Activated CD8-positive, alpha-beta memory T cell treated with anti-CD3 and anti-CD28 coated beads, Interleukin-2, amount 50 U/mL, for 48 hours (primary cell): ENCODE measurements at regions not wholly inside any gene's neighbourhood (a gene's known extent, or its start where the extent isn't known, plus 50 kb on each side); places are given as distances from the start of the nearest gene placed in this dataset.
"Not testable (repeated sequence)": the region's sequence is repeated elsewhere in the genome, so short reads cannot be mapped to it uniquely, and the experiment has no call there.

Experiments
- DNase-seq: peaks from one replicate; pipeline ENCODE4 v3.0.0-alpha.2; 2020

DNA sequence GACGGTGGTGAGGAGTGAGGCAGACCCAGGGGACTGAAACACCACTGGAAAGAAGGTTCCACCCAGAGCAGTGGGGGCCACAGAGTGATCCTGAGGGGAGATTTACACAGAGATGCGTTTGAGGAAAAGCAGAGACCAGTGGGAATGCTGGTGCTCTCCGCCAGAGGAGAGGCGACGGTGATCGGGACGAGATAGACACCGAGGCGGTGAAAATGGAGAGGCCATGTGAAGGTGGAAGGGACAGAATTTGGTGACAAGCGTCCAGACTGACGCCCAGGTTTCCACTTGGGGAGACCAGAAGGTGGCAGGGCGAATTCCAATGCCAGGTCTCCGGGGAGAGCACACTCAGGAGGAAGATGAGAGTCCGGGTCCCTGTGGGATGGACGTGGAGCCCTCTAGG, 374.8 kb downstream of the CNTNAP3B start:
- DNase-seq = not testable (repeated sequence)

GRCh38 chr9:41741897-41742296, 387.3 kb downstream of the CNTNAP3B start:
- not testable (repeated sequence) for DNase-seq

DNA sequence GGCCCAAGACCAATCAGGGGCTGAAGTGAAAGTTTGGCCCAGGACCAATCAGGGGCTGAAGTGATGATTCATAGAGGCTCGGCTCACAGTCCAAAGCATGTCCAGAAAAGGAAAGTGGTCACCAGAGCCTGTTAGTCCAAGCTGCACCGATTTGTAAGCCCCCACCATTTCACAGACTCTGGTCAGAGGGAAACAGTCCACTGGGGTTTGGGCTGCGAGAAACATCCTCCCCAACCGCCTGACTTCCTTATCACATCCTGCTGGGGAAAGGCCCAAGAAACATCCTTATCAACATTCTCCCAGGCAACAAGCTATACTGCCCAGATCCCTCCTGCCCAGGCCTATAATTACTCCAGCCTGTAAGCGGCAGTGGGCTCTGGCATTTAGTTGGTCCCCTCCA, 388.1 kb downstream of the CNTNAP3B start:
- not testable (repeated sequence) for DNase-seq

- DNase-seq = not testable (repeated sequence)
Observed at GRCh38 chr9:41738681-41739080, 390.5 kb downstream of the CNTNAP3B start.

GRCh38 chr9:41699190-41699589, 430.0 kb downstream of the CNTNAP3B start:
- not testable (repeated sequence) for DNase-seq

GRCh38 chr9:41697080-41697479, 432.1 kb downstream of the CNTNAP3B start:
- not testable (repeated sequence) for DNase-seq

- DNase-seq = not testable (repeated sequence)
Observed at GRCh38 chr9:41679312-41679711, 449.9 kb downstream of the CNTNAP3B start.

DNA sequence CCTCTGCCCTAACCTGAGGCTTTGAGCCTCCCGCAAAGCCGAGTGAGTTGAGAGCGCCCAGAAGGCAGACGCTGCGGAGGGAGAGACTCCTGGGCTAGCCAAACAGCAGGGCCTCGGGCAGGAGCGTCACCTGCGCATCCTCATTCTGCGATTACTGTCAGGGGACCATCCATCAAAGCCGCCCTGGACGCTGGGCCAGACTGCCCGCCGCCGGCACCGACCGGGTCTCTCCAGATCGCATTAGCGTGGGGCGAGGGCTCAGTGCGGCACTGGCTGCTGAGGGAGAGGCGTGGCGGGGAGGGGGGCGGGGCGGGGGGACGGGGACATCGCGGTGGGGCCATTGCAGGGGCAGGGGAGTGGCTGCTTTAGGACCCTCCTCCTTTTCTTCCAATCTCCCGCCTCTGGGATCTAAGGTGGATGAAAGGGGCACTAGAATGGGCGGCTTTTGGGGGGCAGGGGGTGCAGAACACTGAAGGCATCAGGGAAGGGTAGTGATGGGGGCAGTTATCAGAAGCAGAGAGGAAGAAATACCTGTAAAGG, 465.7 kb downstream of the CNTNAP3B start:
- DNase-seq = not testable (repeated sequence)

GRCh38 chr9:41658706-41659105, 469.6 kb upstream of the ZNG1F start:
- not testable (repeated sequence) for DNase-seq

DNA sequence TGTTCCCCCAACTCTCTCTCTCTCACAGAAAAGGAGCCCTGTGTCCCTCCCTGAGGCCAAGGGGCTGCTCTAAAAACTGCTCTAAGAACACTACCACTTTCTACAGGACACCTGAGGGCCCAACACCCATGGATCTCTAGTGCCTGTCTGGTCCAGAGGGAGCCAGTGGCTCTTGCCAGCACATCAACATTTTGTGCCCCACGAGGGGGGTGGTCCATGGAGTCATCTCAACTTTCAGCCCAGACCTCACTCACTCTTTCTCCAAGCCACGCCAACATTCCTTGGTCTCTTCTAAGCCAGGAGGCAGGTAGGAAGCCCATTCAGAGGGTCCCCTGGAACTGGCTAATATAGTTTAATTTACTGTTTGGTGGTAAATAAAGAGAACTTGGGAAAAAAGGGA, 469.0 kb upstream of the ZNG1F start:
- DNase-seq = not testable (repeated sequence)

DNA sequence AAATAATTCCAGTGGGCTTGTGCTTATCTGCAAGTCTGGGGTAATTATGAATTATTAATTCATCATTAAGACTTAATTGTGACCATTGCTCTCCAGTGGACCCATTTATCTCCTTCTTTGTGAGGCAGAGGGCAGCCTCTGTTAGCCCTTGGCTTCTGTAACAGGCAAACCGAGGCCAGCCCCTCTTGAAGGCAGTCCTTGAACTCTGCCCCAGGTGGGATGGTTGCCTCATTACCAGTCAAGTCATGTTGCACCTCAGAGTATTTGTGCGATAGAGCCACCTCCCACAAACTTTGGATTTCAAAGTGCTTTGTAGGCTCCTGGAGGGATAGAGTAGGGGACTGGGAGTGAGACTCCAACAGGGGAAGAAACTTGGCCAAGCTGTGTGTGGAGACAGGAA, 468.0 kb upstream of the ZNG1F start:
- not testable (repeated sequence) for DNase-seq

GRCh38 chr9:41655071-41655554, 466.0 kb upstream of the ZNG1F start:
- DNase-seq = not testable (repeated sequence)

DNA sequence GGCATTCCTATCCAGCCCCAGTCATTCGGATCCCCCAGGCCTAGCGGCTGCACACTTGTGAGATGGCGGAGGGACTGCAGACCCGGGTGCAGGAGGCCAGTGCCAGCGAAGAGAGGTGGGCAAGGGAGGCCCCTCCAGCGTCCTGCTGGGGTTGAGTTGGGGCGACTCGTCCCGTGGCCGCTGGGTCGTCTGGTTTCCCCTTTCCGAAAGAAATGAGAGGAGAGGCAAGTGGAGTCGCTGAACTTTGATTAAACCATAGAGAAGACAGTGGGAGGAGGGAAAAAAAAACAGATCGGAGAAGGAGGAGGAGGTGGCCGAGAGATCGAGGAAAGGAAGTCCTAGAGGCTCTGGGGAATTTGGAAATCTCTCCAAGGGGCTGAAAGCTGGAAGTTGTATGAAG, 465.2 kb upstream of the ZNG1F start:
- DNase-seq = not testable (repeated sequence)

- not testable (repeated sequence) for DNase-seq
Observed at GRCh38 chr9:41653560-41654340, 464.6 kb upstream of the ZNG1F start.

GRCh38 chr9:41652800-41653199, 463.7 kb upstream of the ZNG1F start:
- DNase-seq = not testable (repeated sequence)

DNA sequence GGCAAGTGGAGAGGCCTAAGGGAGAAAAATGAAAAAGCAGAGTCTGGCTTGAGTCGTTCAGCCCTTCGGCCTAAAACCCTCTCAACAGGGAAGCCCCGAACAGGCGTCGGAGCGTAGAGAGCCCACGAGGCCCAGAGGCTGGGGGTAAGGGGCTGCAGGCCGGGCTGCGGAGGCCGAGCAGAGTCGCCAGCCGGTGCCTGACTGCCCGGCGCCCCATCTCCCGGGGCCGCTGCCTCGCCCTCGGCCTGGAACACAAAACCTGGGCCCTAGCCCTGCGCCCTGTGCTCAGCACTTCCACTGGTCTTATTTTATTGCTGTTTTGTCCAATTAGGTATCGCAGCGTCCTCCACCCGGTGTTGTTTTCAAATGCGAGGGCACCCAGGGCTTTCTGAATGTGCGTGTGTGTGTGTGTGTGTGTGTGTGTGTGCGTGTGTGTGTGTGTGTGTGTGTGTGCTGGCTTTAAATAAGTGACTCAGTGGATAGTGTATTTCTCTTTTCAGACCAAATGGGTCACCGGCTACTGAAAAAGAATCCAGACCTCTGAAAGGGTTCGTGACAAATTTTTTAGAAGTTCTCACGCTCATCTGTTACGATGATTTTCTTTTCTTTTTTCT, 463.1 kb upstream of the ZNG1F start:
- not testable (repeated sequence) for DNase-seq

GRCh38 chr9:41650086-41650485, 461.0 kb upstream of the ZNG1F start:
- not testable (repeated sequence) for DNase-seq

- not testable (repeated sequence) for DNase-seq
Observed at GRCh38 chr9:41648564-41648963, 459.4 kb upstream of the ZNG1F start.

DNA sequence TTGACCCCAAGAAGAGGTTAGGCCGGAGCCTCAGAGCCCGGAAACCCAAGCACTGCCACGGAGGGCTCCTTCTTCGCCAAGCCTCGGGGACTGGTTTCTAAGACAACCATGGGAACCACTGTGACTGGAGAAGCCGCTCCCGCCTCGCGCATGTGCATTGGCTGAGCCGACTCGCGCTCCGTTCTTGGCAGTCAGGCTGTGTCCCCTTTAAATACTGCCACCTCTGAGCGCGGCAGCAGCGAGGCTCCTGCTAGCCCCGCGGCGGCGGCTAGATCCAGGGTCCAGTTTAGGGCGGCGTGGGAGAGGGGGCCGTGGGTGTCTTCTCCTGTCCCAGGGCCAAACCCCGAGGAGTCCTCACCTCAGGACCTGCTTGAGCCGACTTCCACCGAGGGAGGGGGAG, 457.1 kb upstream of the ZNG1F start:
- DNase-seq = not testable (repeated sequence)

DNA sequence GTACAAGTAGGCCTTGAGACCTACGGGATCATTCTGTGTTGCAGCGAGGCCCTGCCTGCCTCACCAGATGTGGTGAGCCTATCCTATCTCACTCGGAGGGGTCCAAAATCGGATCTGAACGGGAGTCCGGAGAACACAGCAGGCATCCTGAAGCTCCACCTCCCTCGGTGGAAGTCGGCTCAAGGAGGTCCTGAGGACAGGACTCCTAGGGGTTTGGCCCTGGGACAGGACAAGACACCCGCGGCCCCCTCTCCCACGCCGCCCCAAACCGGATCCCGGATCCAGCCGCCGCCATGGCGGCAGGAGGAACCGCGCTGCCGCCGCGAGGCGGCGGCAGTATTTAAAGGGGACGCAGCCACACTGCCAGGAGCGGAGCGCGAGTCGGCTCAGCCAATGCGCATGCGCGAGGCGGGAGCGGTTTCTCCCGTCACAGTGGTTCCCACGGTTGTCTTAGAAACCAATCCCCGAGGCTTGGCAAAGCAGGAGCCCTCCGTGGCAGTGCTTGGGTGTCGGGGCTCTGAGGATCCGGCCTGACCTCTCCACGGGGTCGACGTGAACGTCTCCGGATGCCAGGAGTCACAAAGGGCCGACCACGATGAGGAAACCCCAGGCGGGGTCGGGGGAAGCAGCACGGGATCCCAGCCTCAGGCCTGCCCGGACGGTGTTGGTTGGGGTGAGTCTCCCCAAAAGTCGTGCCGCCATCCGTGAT, 454.6 kb upstream of the ZNG1F start:
- DNase-seq = peak; percentile 75

GRCh38 chr9:41633726-41634125, 444.6 kb upstream of the ZNG1F start:
- not testable (repeated sequence) for DNase-seq

GRCh38 chr9:41623666-41624065, 434.5 kb upstream of the ZNG1F start:
- not testable (repeated sequence) for DNase-seq

DNA sequence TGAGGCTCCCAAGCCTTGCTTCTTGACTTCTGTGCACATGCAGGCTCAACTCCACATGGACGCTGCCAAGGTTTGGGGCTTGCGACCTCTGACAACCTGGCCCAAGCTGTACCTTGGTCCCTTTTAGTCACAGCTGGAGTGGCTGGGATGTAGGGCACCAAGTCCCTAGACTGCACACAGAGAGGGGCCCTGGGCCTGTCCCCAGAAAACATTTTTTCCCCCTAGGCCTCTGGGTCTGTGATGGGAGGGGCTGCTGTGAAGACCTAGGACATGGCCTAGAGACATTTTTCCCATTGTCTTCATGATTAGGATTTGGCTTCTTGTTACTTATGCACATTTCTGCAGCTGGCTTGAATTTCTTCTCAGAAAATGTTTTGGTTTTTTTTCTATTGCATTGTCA, 430.1 kb upstream of the ZNG1F start:
- not testable (repeated sequence) for DNase-seq
